Thoracic aorta (tissue), 2 donors: ENCODE measurements at regions not wholly inside any gene's neighbourhood (a gene's known extent, or its start where the extent isn't known, plus 50 kb on each side); places are given as distances from the start of the nearest gene placed in this dataset.

Experiments
- ATAC-seq: fragments of 150-250 bp; one replicate; pipeline ENCODE4 v1.8.0; 2017; ENCODE audit warnings: low read depth; ENCODE audit not compliant: insufficient number of reproducible peaks, low FRiP score
- DNase-seq: peaks from one replicate; pipeline ENCODE4 v3.0.0-alpha.2; 2020; ENCODE audit warnings: low spot score
- H3K27ac ChIP-seq, 2 donors: fragments of 200-600 bp; sonication (generic); 1 replicate in 1 of 2; 2 replicates in 1 of 2; pipeline ENCODE4 v1.5.1; 2016; ENCODE audit warnings: mild to moderate bottlenecking in 2 of 2, moderate library complexity in 2 of 2
- H3K27me3 ChIP-seq: fragments of 200-600 bp; sonication (generic); replicated peaks from 2 replicates; pipeline ENCODE4 v1.6.0; 2016; ENCODE audit warnings: mild to moderate bottlenecking; ENCODE audit not compliant: insufficient read depth
- H3K36me3 ChIP-seq: fragments of 200-600 bp; sonication (generic); one replicate; pipeline ENCODE4 v1.5.1; 2016
- H3K4me1 ChIP-seq, 2 donors: fragments of 200-600 bp; sonication (generic); 1 replicate in 1 of 2; 2 replicates in 1 of 2; pipeline versions ENCODE4 v1.5.1 to v1.6.0; 2016; ENCODE audit warnings: low read depth in 2 of 2, mild to moderate bottlenecking in 1 of 2; ENCODE audit not compliant: control insufficient read depth in 1 of 2
- H3K4me3 ChIP-seq: fragments of 200-600 bp; sonication (generic); 2 replicates; pipeline ENCODE4 v1.5.1; 2016; ENCODE audit warnings: mild to moderate bottlenecking
- H3K9me3 ChIP-seq: fragments of 200-600 bp; sonication (generic); 2 replicates; pipeline ENCODE4 v1.5.1; 2016
- CTCF ChIP-seq: fragments of 200-600 bp; sonication (generic); IDR thresholded peaks from one replicate; pipeline ENCODE4 v1.5.1; 2019; ENCODE audit warnings: antibody characterized with exemption

- no peak overlapping the region for H3K27ac ChIP-seq
Measured at GRCh38 chr3:101998256-101998926, 149.1 kb downstream of the NFKBIZ start.

DNA sequence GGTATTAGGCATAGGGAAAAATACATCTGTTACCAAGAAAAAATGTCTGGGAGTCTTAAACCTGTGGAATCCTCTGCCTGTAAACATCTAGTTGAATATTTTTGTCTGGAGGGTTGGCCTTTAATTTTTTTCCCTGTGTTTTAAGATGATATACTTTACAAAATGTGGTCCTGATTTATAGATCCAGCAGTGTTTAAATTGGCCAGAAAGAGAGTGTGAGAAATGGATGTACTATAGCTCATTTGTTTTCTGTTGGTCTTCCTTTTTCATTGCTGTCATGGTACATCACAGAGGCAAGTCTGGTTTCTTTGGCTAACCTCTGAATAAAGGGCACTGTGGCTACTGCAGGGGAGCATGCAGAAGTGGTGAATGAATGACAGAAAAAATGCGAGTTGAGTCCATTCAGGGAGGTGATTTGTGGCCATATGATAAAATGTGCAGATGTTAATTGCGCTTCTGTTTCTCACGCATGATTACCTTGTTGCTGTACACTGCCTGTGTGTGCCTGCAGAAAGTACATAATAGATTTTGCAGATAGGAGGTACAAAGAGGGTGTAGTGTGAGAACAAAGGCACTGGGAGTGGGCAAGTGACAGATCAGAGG, 150.0 kb downstream of the NFKBIZ start:
- Histone ChIP-seq H3K4me1 (peaks cover 0 to 5% of the 10 kb centered on the region in 2 donors), H3K27me3 (no peaks in the 10 kb centered on the region)
- DNase-seq, result no peak

More at GRCh38 chr3:101998256-101998926, 149.1 kb downstream of the NFKBIZ start:
- TF ChIP-seq CTCF, result no peak
- Histone ChIP-seq H3K4me1 (peaks cover 0 to 5% of the 10 kb centered on the region in 2 donors), H3K27me3 (no peaks in the 10 kb centered on the region), H3K36me3 (no peaks in the 10 kb centered on the region), H3K9me3 (no peaks in the 10 kb centered on the region), H3K4me3 (no peak overlapping the region)
- ATAC-seq, result no peak
- DNase-seq, result no peak

GRCh38 chr3:102000620-102001209, 151.4 kb downstream of the NFKBIZ start:
- no peak overlapping the region for H3K4me3 ChIP-seq
- no peak for ATAC-seq
- no peaks in the 10 kb centered on the region for H3K36me3 ChIP-seq
- peaks cover 0 to 5% of the 10 kb centered on the region in 2 donors for H3K4me1 ChIP-seq
- DNase-seq, result no peak
- H3K9me3 ChIP-seq, result no peaks in the 10 kb centered on the region
- TF ChIP-seq CTCF, result no peak
- H3K27ac ChIP-seq, result no peak overlapping the region
- no peaks in the 10 kb centered on the region for H3K27me3 ChIP-seq

More for the DNA sequence above, 150.0 kb downstream of the NFKBIZ start:
- no peak for ATAC-seq
- Histone ChIP-seq H3K36me3 (no peaks in the 10 kb centered on the region), H3K9me3 (no peaks in the 10 kb centered on the region), H3K4me3 (no peak overlapping the region), H3K27ac (no peak overlapping the region)
- TF ChIP-seq CTCF, result no peak

- no peak for TF ChIP-seq CTCF
- no peaks in the 10 kb centered on the region for H3K9me3 ChIP-seq
- H3K27me3 ChIP-seq, result no peaks in the 10 kb centered on the region
- H3K36me3 ChIP-seq, result no peaks in the 10 kb centered on the region
- H3K4me1 ChIP-seq, result peaks cover 7 to 17% of the 10 kb centered on the region in 2 donors
- H3K27ac ChIP-seq, result no peak overlapping the region
- DNase-seq (no peak), ATAC-seq (no peak)
- H3K4me3 ChIP-seq, result no peak overlapping the region
Measured at GRCh38 chr3:102002056-102002455, 152.7 kb downstream of the NFKBIZ start.

DNA sequence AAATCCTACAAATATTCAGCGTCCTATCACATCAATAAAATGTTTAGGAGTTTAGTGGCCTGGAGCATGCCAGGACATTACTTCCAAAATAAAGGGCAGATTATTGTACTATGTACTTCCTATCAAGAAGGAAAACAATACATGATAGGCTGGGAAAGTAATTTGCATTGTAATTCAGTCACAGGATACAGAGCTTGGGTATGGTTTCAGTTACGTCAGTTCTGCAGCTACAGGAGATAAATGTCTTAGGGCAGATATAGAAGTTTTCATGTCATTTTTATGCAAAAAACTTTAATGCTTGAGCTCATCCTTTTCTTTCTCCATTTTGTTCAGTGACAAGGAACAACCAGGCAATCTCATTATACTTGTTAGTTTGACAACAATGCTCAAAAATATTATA, 155.2 kb downstream of the NFKBIZ start:
- Histone ChIP-seq H3K4me1 (peaks cover 9 to 17% of the 10 kb centered on the region in 2 donors), H3K9me3 (no peaks in the 10 kb centered on the region), H3K4me3 (no peak overlapping the region), H3K27ac (no peak overlapping the region), H3K36me3 (no peaks in the 10 kb centered on the region), H3K27me3 (no peaks in the 10 kb centered on the region)
- no peak for TF ChIP-seq CTCF
- DNase-seq (no peak), ATAC-seq (no peak)
